ENCODE measurements at regions not wholly inside any gene's neighbourhood (a gene's known extent, or its start where the extent isn't known, plus 50 kb on each side); places are given as distances from the start of the nearest gene placed in this dataset.

GRCh38 chr20:41952166-41952565 lies 334.0 kb upstream of the CHD6 start:
- DNase-seq (ENCODE audit: extremely low read depth in 1 of 2, low read depth in 1 of 2): no peak

- DNase-seq (ENCODE audit: extremely low read depth in 1 of 2, low read depth in 1 of 2): no peak
Observed at GRCh38 chr20:41951615-41952014, 333.4 kb upstream of the CHD6 start.

GRCh38 chr20:41939659-41940058 lies 321.5 kb upstream of the CHD6 start:
- no peak for DNase-seq (ENCODE audit: extremely low read depth in 1 of 2, low read depth in 1 of 2)

GRCh38 chr20:41938353-41938752 lies 320.2 kb upstream of the CHD6 start:
- no peak for DNase-seq (ENCODE audit: extremely low read depth in 1 of 2, low read depth in 1 of 2)

GRCh38 chr20:41935259-41935791 lies 317.1 kb upstream of the CHD6 start:
- no peak for DNase-seq (ENCODE audit: extremely low read depth in 1 of 2, low read depth in 1 of 2)

GRCh38 chr20:41932431-41932830 lies 314.3 kb upstream of the CHD6 start:
- no peak for DNase-seq (ENCODE audit: extremely low read depth in 1 of 2, low read depth in 1 of 2)

- DNase-seq (ENCODE audit: extremely low read depth in 1 of 2, low read depth in 1 of 2): no peak
Observed at GRCh38 chr20:41927655-41928054, 309.5 kb upstream of the CHD6 start.

GRCh38 chr20:41927189-41927588 lies 309.0 kb upstream of the CHD6 start:
- no peak for DNase-seq (ENCODE audit: extremely low read depth in 1 of 2, low read depth in 1 of 2)

- DNase-seq (ENCODE audit: extremely low read depth in 1 of 2, low read depth in 1 of 2): no peak
Observed at GRCh38 chr20:41925476-41925875, 307.3 kb upstream of the CHD6 start.

- DNase-seq (ENCODE audit: extremely low read depth in 1 of 2, low read depth in 1 of 2): no peak
Observed at GRCh38 chr20:41923624-41924023, 305.4 kb upstream of the CHD6 start.

GRCh38 chr20:41913146-41913545 lies 295.0 kb upstream of the CHD6 start:
- DNase-seq (ENCODE audit: extremely low read depth in 1 of 2, low read depth in 1 of 2): no peak

- no peak for DNase-seq (ENCODE audit: extremely low read depth in 1 of 2, low read depth in 1 of 2)
Observed at GRCh38 chr20:41910558-41910957, 292.4 kb upstream of the CHD6 start.

GRCh38 chr20:41905199-41905598 lies 287.0 kb upstream of the CHD6 start:
- no peak for DNase-seq (ENCODE audit: extremely low read depth in 1 of 2, low read depth in 1 of 2)

- no peak for DNase-seq (ENCODE audit: extremely low read depth in 1 of 2, low read depth in 1 of 2)
Observed at GRCh38 chr20:41903586-41903985, 285.4 kb upstream of the CHD6 start.

GRCh38 chr20:41902346-41902745 lies 284.2 kb upstream of the CHD6 start:
- DNase-seq (ENCODE audit: extremely low read depth in 1 of 2, low read depth in 1 of 2): no peak

- DNase-seq (ENCODE audit: extremely low read depth in 1 of 2, low read depth in 1 of 2): no peak
Observed at GRCh38 chr20:41900201-41900691, 282.1 kb upstream of the CHD6 start.

GRCh38 chr20:41897708-41898107 lies 279.5 kb upstream of the CHD6 start:
- no peak for DNase-seq (ENCODE audit: extremely low read depth in 1 of 2, low read depth in 1 of 2)

- DNase-seq (ENCODE audit: extremely low read depth in 1 of 2, low read depth in 1 of 2): no peak
Observed at GRCh38 chr20:41895241-41896032, 277.3 kb upstream of the CHD6 start.

- DNase-seq (ENCODE audit: extremely low read depth in 1 of 2, low read depth in 1 of 2): no peak
Observed at GRCh38 chr20:41894255-41894963, 276.2 kb upstream of the CHD6 start.

GRCh38 chr20:41892031-41892430 lies 273.9 kb upstream of the CHD6 start:
- no peak for DNase-seq (ENCODE audit: extremely low read depth in 1 of 2, low read depth in 1 of 2)

GRCh38 chr20:41889844-41890224 lies 271.7 kb upstream of the CHD6 start:
- DNase-seq (ENCODE audit: extremely low read depth in 1 of 2, low read depth in 1 of 2): no peak

All from stimulated activated CD8-positive, alpha-beta memory T cell treated with anti-CD3 and anti-CD28 coated beads, Interleukin-7, amount 100 ng/mL, for 48 hours (primary cell).